ENCODE measurements at regions not wholly inside any gene's neighbourhood (a gene's known extent, or its start where the extent isn't known, plus 50 kb on each side); places are given as distances from the start of the nearest gene placed in this dataset.
"Not testable (repeated sequence)": the region's sequence is repeated elsewhere in the genome, so short reads cannot be mapped to it uniquely, and the experiment has no call there.

DNA sequence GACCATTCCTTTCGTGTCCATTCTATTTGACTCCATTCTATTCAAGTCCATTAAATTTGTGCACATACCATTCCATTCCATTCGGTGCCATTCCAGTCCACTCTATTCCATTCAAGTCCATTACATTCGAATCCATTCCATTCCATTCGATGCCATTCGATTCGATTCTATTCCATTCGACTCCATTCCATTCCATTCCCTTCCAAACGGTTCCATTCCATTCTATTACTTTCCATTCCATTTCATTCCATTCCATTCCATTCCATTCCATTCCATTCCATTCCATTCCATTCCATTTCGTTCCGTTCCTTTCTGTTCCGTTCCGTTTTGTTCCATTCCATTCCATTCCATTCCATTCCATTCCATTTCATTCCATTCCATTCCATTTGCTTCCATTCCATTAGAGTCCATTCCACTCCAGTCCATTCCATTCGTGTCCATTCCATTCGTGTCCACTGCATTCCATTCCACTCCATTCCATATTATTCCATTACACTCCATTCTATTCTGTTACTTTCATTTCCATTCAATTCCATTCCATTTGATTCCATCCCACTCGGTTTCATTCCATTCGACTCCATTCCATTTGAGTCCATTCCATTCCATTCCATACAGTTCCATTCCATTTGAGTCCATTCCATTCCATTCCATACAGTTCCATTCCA, 2595.3 kb upstream of the TPTE start:
- H2AFZ ChIP-seq (ENCODE audit: insufficient read depth, low read depth, low read length, poor library complexity, severe bottlenecking); H3K36me3 ChIP-seq (replicated peaks in 1 of 2; ENCODE audit: control extremely low read depth in 1 of 2, control insufficient read depth in 1 of 2, extremely low read depth in 1 of 2, insufficient read depth in 2 of 2, low read length in 1 of 2); CTCF ChIA-PET; intact Hi-C loops (cut with micrococcal nuclease); H3K79me2 ChIP-seq (ENCODE audit: control insufficient read depth, insufficient read depth, low read length); H3K27ac Mint-ChIP-seq; DNase-seq; ATAC-seq (ENCODE audit: low read depth); H3K9ac ChIP-seq (ENCODE audit: low read length); H3K4me3 Mint-ChIP-seq; H3K4me2 ChIP-seq (replicated peaks; ENCODE audit: low read depth, low read length, poor library complexity, severe bottlenecking); H3K27me3 Mint-ChIP-seq; H3K4me1 ChIP-seq (ENCODE audit: control insufficient read depth in 2 of 2, insufficient read depth in 2 of 2, low read length in 2 of 2); H3K27ac ChIP-seq (ENCODE audit: low read length in 2 of 2); H3K4me1 Mint-ChIP-seq; H3K4me3 ChIP-seq (ENCODE audit: control extremely low read depth in 1 of 5, extremely low read depth in 1 of 5, insufficient read depth in 1 of 5, low read depth in 2 of 5, low read length in 4 of 5); H4K20me1 ChIP-seq (ENCODE audit: control insufficient read depth, insufficient read depth, low read length, poor library complexity, severe bottlenecking); H3K27me3 ChIP-seq (replicated peaks in 1 of 4; ENCODE audit: control extremely low read depth in 1 of 4, control insufficient read depth in 3 of 4, insufficient read depth in 4 of 4, low read length in 3 of 4); POLR2A ChIA-PET; H3K9me3 Mint-ChIP-seq (ENCODE audit: insufficient read depth): not testable (repeated sequence)
- TF ChIP-seq, protein P1, sequence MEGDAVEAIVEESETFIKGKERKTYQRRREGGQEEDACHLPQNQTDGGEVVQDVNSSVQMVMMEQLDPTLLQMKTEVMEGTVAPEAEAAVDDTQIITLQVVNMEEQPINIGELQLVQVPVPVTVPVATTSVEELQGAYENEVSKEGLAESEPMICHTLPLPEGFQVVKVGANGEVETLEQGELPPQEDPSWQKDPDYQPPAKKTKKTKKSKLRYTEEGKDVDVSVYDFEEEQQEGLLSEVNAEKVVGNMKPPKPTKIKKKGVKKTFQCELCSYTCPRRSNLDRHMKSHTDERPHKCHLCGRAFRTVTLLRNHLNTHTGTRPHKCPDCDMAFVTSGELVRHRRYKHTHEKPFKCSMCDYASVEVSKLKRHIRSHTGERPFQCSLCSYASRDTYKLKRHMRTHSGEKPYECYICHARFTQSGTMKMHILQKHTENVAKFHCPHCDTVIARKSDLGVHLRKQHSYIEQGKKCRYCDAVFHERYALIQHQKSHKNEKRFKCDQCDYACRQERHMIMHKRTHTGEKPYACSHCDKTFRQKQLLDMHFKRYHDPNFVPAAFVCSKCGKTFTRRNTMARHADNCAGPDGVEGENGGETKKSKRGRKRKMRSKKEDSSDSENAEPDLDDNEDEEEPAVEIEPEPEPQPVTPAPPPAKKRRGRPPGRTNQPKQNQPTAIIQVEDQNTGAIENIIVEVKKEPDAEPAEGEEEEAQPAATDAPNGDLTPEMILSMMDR (IDR thresholded peaks at IDR 0.05) = peak; percentile 7
- peaks cover 19 to 78% (median 28%) of the 10 kb centered on the region in 3 donors for H3K9me3 ChIP-seq (ENCODE audit: control extremely low read depth in 1 of 3, control insufficient read depth in 2 of 3, insufficient read depth in 1 of 3, low read length in 2 of 3)
- WGBS (ENCODE audit: insufficient coverage) = 75% methylated on average over 16 of the region's 16 CpGs

DNA sequence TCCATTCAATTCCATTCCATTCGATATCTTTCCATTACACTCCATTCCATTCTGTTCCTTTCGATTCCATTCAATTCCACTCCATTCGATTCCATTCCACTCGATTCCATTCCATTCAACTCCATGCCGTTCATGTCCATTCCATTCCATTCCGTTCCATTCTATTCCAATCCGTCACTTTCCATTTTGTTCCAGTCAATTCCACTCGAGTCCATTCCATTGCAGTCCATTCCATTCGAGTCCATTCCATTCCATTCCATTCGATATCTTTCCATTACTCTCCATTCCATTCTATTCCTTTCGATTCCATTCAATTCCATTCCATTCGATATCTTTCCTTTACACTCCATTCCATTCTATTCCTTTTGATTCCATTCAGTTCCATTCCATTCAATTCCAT, 2592.9 kb upstream of the TPTE start:
- WGBS (ENCODE audit: insufficient coverage) = 81% methylated on average over 12 of the region's 12 CpGs
- H3K79me2 ChIP-seq (ENCODE audit: control insufficient read depth, insufficient read depth, low read length); CTCF ChIA-PET: not testable (repeated sequence)

DNA sequence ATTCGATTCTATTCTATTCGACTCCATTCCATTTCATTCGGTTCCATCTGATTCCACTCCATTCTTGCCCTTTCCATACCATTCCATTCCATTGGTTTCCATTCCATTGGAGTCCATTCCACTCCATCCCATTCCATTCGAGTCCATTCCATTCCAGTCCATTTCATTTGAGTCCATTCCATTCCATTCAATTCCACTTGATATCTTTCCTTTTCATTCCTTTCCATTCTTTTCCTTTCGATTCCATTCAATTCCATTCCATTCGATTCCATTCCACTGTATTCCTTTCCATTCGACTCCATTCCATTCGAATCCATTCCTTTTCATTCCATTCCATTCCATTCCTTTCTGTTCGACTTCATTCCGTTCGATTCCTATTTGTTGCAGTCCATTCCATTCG, 2591.8 kb upstream of the TPTE start:
- H2AFZ ChIP-seq (ENCODE audit: insufficient read depth, low read depth, low read length, poor library complexity, severe bottlenecking); DNase-seq; ATAC-seq (ENCODE audit: low read depth); H3K4me1 Mint-ChIP-seq; H3K27me3 ChIP-seq (replicated peaks in 1 of 4; ENCODE audit: control extremely low read depth in 1 of 4, control insufficient read depth in 3 of 4, insufficient read depth in 4 of 4, low read length in 3 of 4); H3K4me2 ChIP-seq (replicated peaks; ENCODE audit: low read depth, low read length, poor library complexity, severe bottlenecking); H3K27ac ChIP-seq (ENCODE audit: low read length in 2 of 2); H3K4me1 ChIP-seq (ENCODE audit: control insufficient read depth in 2 of 2, insufficient read depth in 2 of 2, low read length in 2 of 2); intact Hi-C loops (cut with micrococcal nuclease); POLR2A ChIA-PET; H3K4me3 Mint-ChIP-seq; H3K36me3 ChIP-seq (replicated peaks in 1 of 2; ENCODE audit: control extremely low read depth in 1 of 2, control insufficient read depth in 1 of 2, extremely low read depth in 1 of 2, insufficient read depth in 2 of 2, low read length in 1 of 2); H3K27me3 Mint-ChIP-seq; H4K20me1 ChIP-seq (ENCODE audit: control insufficient read depth, insufficient read depth, low read length, poor library complexity, severe bottlenecking); H3K9ac ChIP-seq (ENCODE audit: low read length); H3K79me2 ChIP-seq (ENCODE audit: control insufficient read depth, insufficient read depth, low read length); CTCF ChIA-PET; H3K4me3 ChIP-seq (ENCODE audit: control extremely low read depth in 1 of 5, extremely low read depth in 1 of 5, insufficient read depth in 1 of 5, low read depth in 2 of 5, low read length in 4 of 5); H3K27ac Mint-ChIP-seq: not testable (repeated sequence)
- H3K9me3 ChIP-seq (ENCODE audit: control extremely low read depth in 1 of 3, control insufficient read depth in 2 of 3, insufficient read depth in 1 of 3, low read length in 2 of 3) = peaks cover 15 to 73% (median 63%) of the 10 kb centered on the region in 3 donors
- 80% methylated on average over 12 of the region's 12 CpGs for WGBS (ENCODE audit: insufficient coverage)
- H3K9me3 Mint-ChIP-seq (ENCODE audit: insufficient read depth) = peaks cover 40% of the 10 kb centered on the region

More for the DNA sequence above, 2592.9 kb upstream of the TPTE start:
- POLR2A ChIA-PET; H3K4me2 ChIP-seq (replicated peaks; ENCODE audit: low read depth, low read length, poor library complexity, severe bottlenecking); H3K4me3 ChIP-seq (ENCODE audit: control extremely low read depth in 1 of 5, extremely low read depth in 1 of 5, insufficient read depth in 1 of 5, low read depth in 2 of 5, low read length in 4 of 5); ATAC-seq (ENCODE audit: low read depth); H3K4me1 ChIP-seq (ENCODE audit: control insufficient read depth in 2 of 2, insufficient read depth in 2 of 2, low read length in 2 of 2); H3K27ac Mint-ChIP-seq; H3K36me3 ChIP-seq (replicated peaks in 1 of 2; ENCODE audit: control extremely low read depth in 1 of 2, control insufficient read depth in 1 of 2, extremely low read depth in 1 of 2, insufficient read depth in 2 of 2, low read length in 1 of 2); H3K4me1 Mint-ChIP-seq; DNase-seq; H2AFZ ChIP-seq (ENCODE audit: insufficient read depth, low read depth, low read length, poor library complexity, severe bottlenecking); H3K9ac ChIP-seq (ENCODE audit: low read length); H3K27ac ChIP-seq (ENCODE audit: low read length in 2 of 2); intact Hi-C loops (cut with micrococcal nuclease); H3K4me3 Mint-ChIP-seq; H4K20me1 ChIP-seq (ENCODE audit: control insufficient read depth, insufficient read depth, low read length, poor library complexity, severe bottlenecking); H3K27me3 Mint-ChIP-seq; H3K27me3 ChIP-seq (replicated peaks in 1 of 4; ENCODE audit: control extremely low read depth in 1 of 4, control insufficient read depth in 3 of 4, insufficient read depth in 4 of 4, low read length in 3 of 4): not testable (repeated sequence)
- H3K9me3 ChIP-seq (ENCODE audit: control extremely low read depth in 1 of 3, control insufficient read depth in 2 of 3, insufficient read depth in 1 of 3, low read length in 2 of 3) = peaks cover 15 to 74% (median 52%) of the 10 kb centered on the region in 3 donors
- H3K9me3 Mint-ChIP-seq (ENCODE audit: insufficient read depth) = peaks cover 30% of the 10 kb centered on the region

Data from B cell (primary cell).